ENCODE measurements at regions not wholly inside any gene's neighbourhood (a gene's known extent, or its start where the extent isn't known, plus 50 kb on each side); places are given as distances from the start of the nearest gene placed in this dataset.

DNA sequence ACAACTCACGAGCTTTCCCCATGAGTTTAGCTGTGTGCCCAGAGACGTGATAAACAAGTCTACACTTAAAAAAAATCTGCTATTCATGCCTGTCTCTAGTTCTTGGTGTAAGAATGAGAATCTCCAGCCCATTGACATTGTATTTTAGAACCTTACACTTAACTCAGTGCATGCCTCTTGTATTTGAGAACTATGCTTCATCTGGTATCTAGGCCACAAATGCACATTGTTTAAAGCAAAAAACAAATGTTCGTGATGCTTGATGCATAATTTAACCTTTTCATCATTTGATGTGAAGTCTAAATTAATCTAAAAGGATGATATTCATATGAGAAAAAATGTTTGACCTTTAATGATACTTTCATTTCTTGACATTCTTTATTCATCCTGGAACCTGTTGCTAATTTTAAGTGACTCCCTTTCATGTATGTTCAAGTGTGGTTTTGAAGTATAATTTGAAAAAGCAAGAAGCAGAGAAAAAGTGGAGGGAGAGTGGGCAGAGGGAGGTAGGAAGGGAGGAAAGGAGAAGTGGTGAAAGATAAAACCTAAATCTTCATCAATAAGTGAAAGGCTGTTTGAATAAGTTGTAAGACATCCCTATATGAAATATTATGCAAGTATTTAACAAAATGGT, 116.9 kb downstream of the PFDN4 start:
- TF ChIP-seq, protein P1, sequence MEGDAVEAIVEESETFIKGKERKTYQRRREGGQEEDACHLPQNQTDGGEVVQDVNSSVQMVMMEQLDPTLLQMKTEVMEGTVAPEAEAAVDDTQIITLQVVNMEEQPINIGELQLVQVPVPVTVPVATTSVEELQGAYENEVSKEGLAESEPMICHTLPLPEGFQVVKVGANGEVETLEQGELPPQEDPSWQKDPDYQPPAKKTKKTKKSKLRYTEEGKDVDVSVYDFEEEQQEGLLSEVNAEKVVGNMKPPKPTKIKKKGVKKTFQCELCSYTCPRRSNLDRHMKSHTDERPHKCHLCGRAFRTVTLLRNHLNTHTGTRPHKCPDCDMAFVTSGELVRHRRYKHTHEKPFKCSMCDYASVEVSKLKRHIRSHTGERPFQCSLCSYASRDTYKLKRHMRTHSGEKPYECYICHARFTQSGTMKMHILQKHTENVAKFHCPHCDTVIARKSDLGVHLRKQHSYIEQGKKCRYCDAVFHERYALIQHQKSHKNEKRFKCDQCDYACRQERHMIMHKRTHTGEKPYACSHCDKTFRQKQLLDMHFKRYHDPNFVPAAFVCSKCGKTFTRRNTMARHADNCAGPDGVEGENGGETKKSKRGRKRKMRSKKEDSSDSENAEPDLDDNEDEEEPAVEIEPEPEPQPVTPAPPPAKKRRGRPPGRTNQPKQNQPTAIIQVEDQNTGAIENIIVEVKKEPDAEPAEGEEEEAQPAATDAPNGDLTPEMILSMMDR (IDR thresholded peaks at IDR 0.05): no peak
- no peak for TF ChIP-seq POLR2A (IDR thresholded peaks at IDR 0.05)
